GM12891 (cell line): ENCODE measurements at regions not wholly inside any gene's neighbourhood (a gene's known extent, or its start where the extent isn't known, plus 50 kb on each side); places are given as distances from the start of the nearest gene placed in this dataset.

ENCODE experiments used
- DNase-seq: peaks from one replicate; pipeline ENCODE4 v3.0.0; 2011; ENCODE audit warnings: low spot score; ENCODE audit not compliant: insufficient read length
- FAIRE-seq: peaks from 2 replicates; lab custom pipeline; 2011; peaks lifted over from hg19 to GRCh38; lab: Jason Lieb, UNC
- PAX5 ChIP-seq: IDR thresholded peaks from 2 replicates; pipeline ENCODE4 v1.6.1; 2011; ENCODE audit warnings: low read length, moderate library complexity, mild to moderate bottlenecking; ENCODE audit not compliant: insufficient read depth, severe bottlenecking
- POLR2A ChIP-seq: IDR thresholded peaks from 2 replicates; pipeline ENCODE4 v1.6.1; 2011; ENCODE audit warnings: low read depth, low read length, control low read depth
- POLR2AphosphoS5 ChIP-seq: IDR thresholded peaks from 2 replicates; pipeline ENCODE4 v1.6.1; 2011; ENCODE audit warnings: low read depth, low read length, control low read depth
- POU2F2 ChIP-seq: IDR thresholded peaks from 2 replicates; pipeline ENCODE4 v1.6.1; 2011; ENCODE audit warnings: low read depth, mild to moderate bottlenecking, control low read depth, low read length, moderate library complexity
- SPI1 ChIP-seq: IDR thresholded peaks from 2 replicates; pipeline ENCODE4 v1.6.1; 2011; ENCODE audit warnings: low read depth, low read length, control low read depth
- TAF1 ChIP-seq: IDR thresholded peaks from 2 replicates; pipeline ENCODE4 v1.6.1; 2011; ENCODE audit warnings: low read depth, low read length, control low read depth

- FAIRE-seq (no peak), DNase-seq (no peak)
- TF ChIP-seq POLR2A (no peak), SPI1 (no peak), TAF1 (no peak), PAX5 (no peak), POLR2AphosphoS5 (no peak)
Measured at GRCh38 chr12:125431516-125431915, 366.3 kb downstream of the AACS start.

GRCh38 chr12:125434131-125434530, 368.9 kb downstream of the AACS start:
- no peak for FAIRE-seq
- no peak for DNase-seq
- TF ChIP-seq PAX5 (no peak), POLR2A (no peak), TAF1 (no peak), POU2F2 (no peak), SPI1 (no peak), POLR2AphosphoS5 (no peak)

- TF ChIP-seq POLR2AphosphoS5 (no peak), POU2F2 (no peak), SPI1 (no peak), TAF1 (no peak), PAX5 (no peak), POLR2A (no peak)
- DNase-seq (peak; percentile 19), FAIRE-seq (no peak)
Measured at GRCh38 chr12:125434936-125435443, 369.8 kb downstream of the AACS start.

- FAIRE-seq: no peak
- no peak for DNase-seq
- TF ChIP-seq TAF1 (no peak), PAX5 (no peak), POLR2AphosphoS5 (no peak), POU2F2 (no peak), POLR2A (no peak), SPI1 (no peak)
Measured at GRCh38 chr12:125435871-125436270, 370.6 kb downstream of the AACS start.

GRCh38 chr12:125436686-125437085, 371.5 kb downstream of the AACS start:
- FAIRE-seq: no peak
- TF ChIP-seq PAX5 (no peak), POLR2A (no peak), SPI1 (no peak), TAF1 (no peak), POLR2AphosphoS5 (no peak)
- DNase-seq: no peak

- DNase-seq (no peak), FAIRE-seq (no peak)
- no peak for TF ChIP-seq POU2F2
- TF ChIP-seq POLR2AphosphoS5: no peak
Measured at GRCh38 chr12:125440399-125440798, 375.2 kb downstream of the AACS start.

- no peak for TF ChIP-seq TAF1
- no peak for TF ChIP-seq POU2F2
- no peak for TF ChIP-seq POLR2AphosphoS5
- TF ChIP-seq PAX5: no peak
- no peak for TF ChIP-seq SPI1
- TF ChIP-seq POLR2A: no peak
- FAIRE-seq: no peak
- no peak for DNase-seq
Measured at GRCh38 chr12:125443341-125443740, 378.1 kb downstream of the AACS start.

GRCh38 chr12:125451408-125451807, 386.2 kb downstream of the AACS start:
- FAIRE-seq: no peak
- DNase-seq: no peak
- no peak for TF ChIP-seq POLR2A
- TF ChIP-seq TAF1: no peak
- no peak for TF ChIP-seq PAX5
- no peak for TF ChIP-seq POU2F2
- no peak for TF ChIP-seq SPI1
- no peak for TF ChIP-seq POLR2AphosphoS5

- no peak for DNase-seq
- no peak for FAIRE-seq
- TF ChIP-seq POU2F2: no peak
- TF ChIP-seq TAF1: no peak
- TF ChIP-seq POLR2A: no peak
Measured at GRCh38 chr12:125453751-125454150, 388.5 kb downstream of the AACS start.

GRCh38 chr12:125454291-125454690, 389.1 kb downstream of the AACS start:
- TF ChIP-seq PAX5: no peak
- TF ChIP-seq TAF1: no peak
- no peak for TF ChIP-seq POU2F2
- no peak for TF ChIP-seq POLR2AphosphoS5
- TF ChIP-seq POLR2A: no peak
- no peak for TF ChIP-seq SPI1
- FAIRE-seq: no peak
- no peak for DNase-seq

- FAIRE-seq (no peak), DNase-seq (no peak)
- no peak for TF ChIP-seq POU2F2
- no peak for TF ChIP-seq POLR2A
- no peak for TF ChIP-seq SPI1
- no peak for TF ChIP-seq POLR2AphosphoS5
- no peak for TF ChIP-seq TAF1
- no peak for TF ChIP-seq PAX5
Measured at GRCh38 chr12:125454786-125455480, 389.7 kb downstream of the AACS start.
